Stimulated activated CD4-positive, alpha-beta T cell treated with anti-CD3 and anti-CD28 coated beads, Interleukin-4, amount 100 ng/mL, for 1 hour (primary cell): ENCODE measurements at regions not wholly inside any gene's neighbourhood (a gene's known extent, or its start where the extent isn't known, plus 50 kb on each side); places are given as distances from the start of the nearest gene placed in this dataset.

Experiments
- DNase-seq: peaks from one replicate; pipeline ENCODE4 v3.0.0-alpha.2; 2020

- DNase-seq = no peak
Measured at GRCh38 chr11:26112264-26112663, 219.7 kb upstream of the ANO3 start.

GRCh38 chr11:26121466-26121865, 210.5 kb upstream of the ANO3 start:
- DNase-seq = no peak

DNA sequence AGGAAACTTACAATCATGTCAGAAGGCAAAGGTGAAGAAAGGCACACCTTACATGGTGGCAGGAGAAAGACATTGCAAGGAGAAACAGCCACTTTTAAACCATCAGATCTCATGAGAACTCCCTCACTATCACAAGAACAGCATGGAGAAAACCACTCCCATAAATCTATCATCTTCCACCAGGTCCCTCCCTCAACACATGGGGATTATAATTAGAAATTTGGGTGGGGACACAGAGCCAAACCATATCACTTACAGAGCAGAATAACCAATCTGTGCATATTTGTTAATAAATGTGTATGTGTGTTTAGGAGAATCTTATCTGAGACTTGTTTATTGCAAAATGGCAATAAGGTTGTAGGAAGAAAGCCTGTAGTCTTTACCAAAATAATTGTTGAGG, 205.2 kb upstream of the ANO3 start:
- no peak for DNase-seq

DNA sequence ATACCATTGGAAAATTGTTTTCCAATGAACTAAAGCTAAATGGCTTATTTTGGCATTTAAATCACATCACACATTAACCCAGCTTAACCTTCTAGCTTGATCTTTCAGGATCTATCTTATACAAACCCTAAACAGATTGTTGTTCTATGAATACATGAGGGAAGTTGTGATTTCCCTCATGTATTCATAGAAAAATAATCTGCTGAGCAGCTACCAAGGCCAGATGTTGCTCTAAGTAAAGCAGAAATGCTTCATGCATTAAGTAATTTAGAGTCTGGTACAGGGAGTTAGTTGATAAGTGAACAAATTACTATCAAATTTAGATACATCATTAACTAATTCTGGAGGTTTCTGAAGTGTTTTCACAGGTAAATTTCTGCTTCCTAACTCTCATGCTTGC, 204.6 kb upstream of the ANO3 start:
- DNase-seq = no peak

DNA sequence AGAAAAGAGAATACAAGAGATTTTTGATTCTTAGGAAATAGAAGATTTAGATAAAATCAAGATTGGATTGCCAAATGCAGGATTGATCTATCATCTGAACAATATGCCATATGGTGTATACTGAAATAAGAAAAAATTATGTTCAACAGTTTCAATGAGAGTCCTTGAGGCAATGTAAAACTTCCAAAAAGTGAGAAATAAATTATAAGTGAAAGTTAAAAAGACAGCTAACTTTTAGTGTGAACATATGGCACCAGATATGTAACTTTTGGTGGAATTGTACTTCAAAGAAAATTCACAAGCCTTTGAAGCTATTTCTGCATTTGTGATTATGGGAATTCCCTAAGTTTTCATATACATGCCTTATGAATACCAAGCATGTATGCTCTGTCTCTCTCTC, 200.5 kb upstream of the ANO3 start:
- no peak for DNase-seq

DNA sequence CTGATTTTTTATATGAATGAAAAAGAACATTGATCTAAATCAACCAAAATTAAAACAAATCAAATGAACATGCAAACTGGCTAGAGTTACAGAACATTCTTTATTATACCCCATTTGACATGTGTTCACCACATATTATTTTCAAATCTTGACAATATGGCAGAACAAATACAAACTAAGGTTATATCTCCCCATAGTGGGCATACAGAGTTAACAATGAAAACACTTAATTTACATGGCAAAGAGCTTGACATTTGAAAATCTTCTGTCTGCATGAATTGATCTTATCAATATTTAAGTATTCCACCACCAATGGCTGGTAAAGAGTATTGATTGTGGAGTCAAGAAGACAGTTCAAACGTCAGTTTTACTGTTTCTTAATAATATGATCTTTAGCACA, 197.9 kb upstream of the ANO3 start:
- no peak for DNase-seq

- DNase-seq = no peak
Measured at GRCh38 chr11:26134481-26135355, 197.2 kb upstream of the ANO3 start.

GRCh38 chr11:26137651-26138050, 194.3 kb upstream of the ANO3 start:
- DNase-seq = no peak

GRCh38 chr11:26142891-26143290, 189.0 kb upstream of the ANO3 start:
- DNase-seq = no peak

DNA sequence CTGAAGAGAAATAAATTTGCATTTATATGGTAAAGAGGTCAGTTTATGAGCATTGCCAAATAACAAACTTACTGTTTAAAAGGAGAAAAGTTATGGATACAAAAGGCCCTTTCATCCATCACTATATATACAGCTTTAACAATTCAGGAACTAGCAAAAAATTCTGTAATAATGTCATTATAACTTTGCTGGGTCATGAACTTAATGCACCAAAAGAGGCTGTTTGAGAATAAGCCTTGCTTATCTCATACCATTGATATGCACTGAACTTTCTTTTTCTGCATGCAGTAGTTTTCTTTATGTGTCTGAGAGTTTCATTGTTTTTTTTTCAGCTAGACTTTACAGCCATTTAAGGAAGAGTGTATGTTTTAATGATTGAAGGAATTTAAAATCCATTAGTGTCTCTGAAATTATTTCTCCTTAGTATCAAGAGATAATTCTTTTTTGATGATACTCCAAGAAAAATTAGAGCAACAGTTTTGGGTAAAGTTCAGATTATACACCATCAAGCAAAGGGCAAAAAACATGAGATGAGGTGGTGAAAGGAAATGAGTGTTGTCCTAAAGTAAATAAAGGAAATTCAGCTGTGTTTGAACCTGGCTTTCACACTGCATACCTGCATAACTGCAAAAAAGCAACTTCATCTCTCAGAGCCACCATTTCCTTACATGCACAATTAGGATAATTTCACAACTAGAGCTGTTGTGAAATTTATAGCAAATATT, 188.2 kb upstream of the ANO3 start:
- DNase-seq = no peak

DNA sequence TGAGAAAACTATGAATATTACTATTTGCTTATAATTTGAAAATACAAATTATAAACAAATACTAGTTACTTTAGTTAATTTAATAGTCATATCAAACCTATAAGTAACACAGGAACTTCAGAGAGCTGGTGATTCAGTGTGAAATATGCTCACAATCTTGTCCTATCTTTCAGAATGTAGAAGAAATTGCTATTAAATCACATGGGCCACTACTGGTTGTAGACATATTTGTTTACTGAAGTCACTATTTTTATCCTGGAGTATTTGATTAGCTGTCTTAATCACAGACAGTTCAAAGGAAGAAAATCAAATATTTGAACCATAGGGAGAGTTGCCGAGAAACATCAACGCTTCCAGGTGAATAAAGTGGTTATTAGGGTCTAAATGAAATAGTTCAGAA, 187.6 kb upstream of the ANO3 start:
- no peak for DNase-seq

GRCh38 chr11:26144911-26145310, 187.0 kb upstream of the ANO3 start:
- no peak for DNase-seq

GRCh38 chr11:26149585-26149984, 182.3 kb upstream of the ANO3 start:
- DNase-seq = no peak

DNA sequence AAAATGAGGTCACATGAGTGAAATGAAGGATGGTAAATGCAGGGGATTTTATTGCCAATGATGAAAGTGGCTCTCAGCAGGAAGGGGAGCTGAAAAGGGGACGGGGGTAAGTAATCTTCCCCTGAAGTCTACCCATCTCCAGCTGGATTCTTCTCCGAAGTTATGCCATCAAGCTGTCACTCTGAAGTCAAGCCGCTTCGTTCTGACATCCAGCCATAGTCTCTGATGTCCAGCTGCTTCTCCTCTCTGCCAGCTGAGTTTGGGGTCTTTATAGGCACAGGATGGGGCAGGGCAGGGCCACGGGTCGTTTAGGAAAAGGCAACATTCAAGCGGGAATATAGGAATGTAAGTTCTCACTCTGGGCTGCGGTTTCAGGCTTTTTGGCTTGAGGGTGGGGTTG, 181.9 kb upstream of the ANO3 start:
- DNase-seq = no peak

- no peak for DNase-seq
Measured at GRCh38 chr11:26158251-26158650, 173.7 kb upstream of the ANO3 start.

DNA sequence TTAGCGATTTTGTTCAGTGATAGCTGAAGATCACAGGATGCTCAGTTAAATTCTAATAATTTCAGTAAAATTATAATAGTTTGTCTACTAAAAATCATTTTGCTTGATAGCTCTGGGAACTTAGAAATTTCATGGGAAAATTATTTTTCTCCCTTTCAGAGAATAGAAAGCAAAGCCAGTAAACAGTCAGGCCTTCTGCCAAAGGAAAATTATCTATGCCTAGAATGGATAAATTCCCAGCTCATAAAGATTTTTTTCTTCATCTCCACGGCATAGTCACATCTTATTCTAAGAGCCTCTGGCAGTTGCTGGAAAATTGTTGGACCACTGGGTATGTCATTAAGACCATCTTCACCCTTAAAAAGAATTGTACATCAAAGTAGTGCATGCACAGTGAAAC, 169.6 kb upstream of the ANO3 start:
- DNase-seq = no peak

- DNase-seq = no peak
Measured at GRCh38 chr11:26186389-26186788, 145.5 kb upstream of the ANO3 start.

- no peak for DNase-seq
Measured at GRCh38 chr11:26187639-26188038, 144.3 kb upstream of the ANO3 start.

- no peak for DNase-seq
Measured at GRCh38 chr11:26188554-26188953, 143.4 kb upstream of the ANO3 start.

DNA sequence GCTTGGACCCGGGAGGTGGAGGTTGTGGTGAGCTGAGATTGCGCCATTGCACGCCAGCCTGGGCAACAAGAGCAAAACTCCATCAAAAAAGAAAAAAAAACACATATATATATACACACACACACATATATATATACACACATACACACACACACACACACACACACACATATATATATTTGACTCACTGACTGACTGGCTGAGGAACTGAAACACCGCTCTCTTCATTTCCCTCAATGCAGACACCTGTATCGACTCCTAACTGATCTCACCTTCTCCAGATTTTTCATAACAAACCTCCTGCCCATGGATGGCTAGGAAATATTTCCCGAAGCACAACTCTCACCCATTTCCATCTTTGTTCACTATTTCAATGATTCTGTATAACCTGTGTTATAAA, 140.7 kb upstream of the ANO3 start:
- no peak for DNase-seq

GRCh38 chr11:26193694-26194365, 138.1 kb upstream of the ANO3 start:
- DNase-seq = no peak

GRCh38 chr11:26194881-26195280, 137.0 kb upstream of the ANO3 start:
- DNase-seq = no peak

DNA sequence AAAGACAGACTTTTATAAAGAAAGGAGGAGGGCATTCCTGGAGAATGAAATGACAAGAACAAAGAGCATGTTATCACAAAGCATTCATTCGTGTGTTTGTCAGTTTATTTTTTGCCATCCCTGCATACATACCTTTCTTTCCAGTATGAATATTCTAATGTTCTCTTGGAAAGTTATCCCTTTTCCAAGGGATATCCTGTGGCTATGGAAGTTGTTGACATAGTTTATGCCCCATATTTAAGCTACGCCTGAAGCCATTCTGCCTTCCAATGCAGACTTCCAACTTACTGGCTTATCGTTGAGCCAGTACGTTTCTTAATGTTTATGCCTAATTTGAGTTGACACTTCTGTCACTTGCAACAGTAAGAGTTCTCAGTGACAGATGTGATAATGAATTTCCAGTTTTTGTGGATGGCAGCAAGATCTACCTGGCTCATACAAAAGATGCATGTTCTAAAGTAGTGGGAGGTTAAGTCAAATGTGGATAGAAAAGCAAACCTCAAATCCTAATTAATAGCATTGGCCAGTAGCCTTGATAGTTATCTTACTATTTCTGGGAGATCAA, 133.3 kb upstream of the ANO3 start:
- no peak for DNase-seq
